ENCODE measurements at regions not wholly inside any gene's neighbourhood (a gene's known extent, or its start where the extent isn't known, plus 50 kb on each side); places are given as distances from the start of the nearest gene placed in this dataset.

DNA sequence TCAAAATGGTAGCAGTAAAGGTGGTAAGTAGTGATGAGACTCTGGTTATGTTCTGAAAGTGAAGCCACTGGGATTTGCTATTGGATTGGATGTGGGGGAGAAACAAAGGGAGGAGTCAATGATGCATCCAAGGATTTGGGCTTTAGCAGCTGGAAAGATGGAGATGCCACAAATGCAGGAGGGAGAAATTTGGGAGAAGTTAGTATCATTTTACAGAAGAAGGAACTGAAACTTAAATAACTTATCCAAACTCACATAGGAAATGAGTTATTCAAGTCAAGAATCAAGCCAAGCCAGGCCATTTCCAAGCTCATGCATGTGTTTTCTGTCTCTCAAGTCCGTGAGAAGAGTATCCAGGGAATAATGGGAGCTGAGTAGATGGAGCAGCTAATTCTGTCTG lies 155.1 kb upstream of the TNFAIP3 start:
- no peak for DNase-seq
- Histone ChIP-seq H3K27me3 (replicated peaks; ENCODE audit: insufficient read depth, low read length) (no peaks in the 10 kb centered on the region), H3K4me1 (ENCODE audit: low read length) (peaks cover 32% of the 10 kb centered on the region), H3K36me3 (replicated peaks; ENCODE audit: insufficient read depth, low read length) (no peaks in the 10 kb centered on the region), H3K4me3 (ENCODE audit: low read length) (no peak overlapping the region), H3K79me2 (ENCODE audit: low read length) (peaks cover 5% of the 10 kb centered on the region), H3K9me3 (replicated peaks; ENCODE audit: insufficient read depth, low read length) (no peaks in the 10 kb centered on the region), H3K4me2 (ENCODE audit: low read depth, low read length) (no peak overlapping the region), H3F3A (ENCODE audit: insufficient read depth, low read length) (peaks cover 7% of the 10 kb centered on the region), H3K27ac (ENCODE audit: low read length) (no peak overlapping the region), H3K9ac (ENCODE audit: low read length) (no peak overlapping the region), H3K9me2 (replicated peaks; ENCODE audit: insufficient read depth, low read length) (no peaks in the 10 kb centered on the region), H4K20me1 (ENCODE audit: insufficient read depth, low read length) (no peaks in the 10 kb centered on the region), H2AFZ (ENCODE audit: low read length) (no peak overlapping the region)
- TF ChIP-seq, protein P1, sequence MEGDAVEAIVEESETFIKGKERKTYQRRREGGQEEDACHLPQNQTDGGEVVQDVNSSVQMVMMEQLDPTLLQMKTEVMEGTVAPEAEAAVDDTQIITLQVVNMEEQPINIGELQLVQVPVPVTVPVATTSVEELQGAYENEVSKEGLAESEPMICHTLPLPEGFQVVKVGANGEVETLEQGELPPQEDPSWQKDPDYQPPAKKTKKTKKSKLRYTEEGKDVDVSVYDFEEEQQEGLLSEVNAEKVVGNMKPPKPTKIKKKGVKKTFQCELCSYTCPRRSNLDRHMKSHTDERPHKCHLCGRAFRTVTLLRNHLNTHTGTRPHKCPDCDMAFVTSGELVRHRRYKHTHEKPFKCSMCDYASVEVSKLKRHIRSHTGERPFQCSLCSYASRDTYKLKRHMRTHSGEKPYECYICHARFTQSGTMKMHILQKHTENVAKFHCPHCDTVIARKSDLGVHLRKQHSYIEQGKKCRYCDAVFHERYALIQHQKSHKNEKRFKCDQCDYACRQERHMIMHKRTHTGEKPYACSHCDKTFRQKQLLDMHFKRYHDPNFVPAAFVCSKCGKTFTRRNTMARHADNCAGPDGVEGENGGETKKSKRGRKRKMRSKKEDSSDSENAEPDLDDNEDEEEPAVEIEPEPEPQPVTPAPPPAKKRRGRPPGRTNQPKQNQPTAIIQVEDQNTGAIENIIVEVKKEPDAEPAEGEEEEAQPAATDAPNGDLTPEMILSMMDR (IDR thresholded peaks at IDR 0.05; ENCODE audit: low read length): no peak
- no peak for TF ChIP-seq EZH2phosphoT487 (IDR thresholded peaks at IDR 0.05; ENCODE audit: low read length)
- no peak for TF ChIP-seq EZH2 (optimal IDR thresholded peaks at IDR 0.05; ENCODE audit: low read depth, low read length)

DNA sequence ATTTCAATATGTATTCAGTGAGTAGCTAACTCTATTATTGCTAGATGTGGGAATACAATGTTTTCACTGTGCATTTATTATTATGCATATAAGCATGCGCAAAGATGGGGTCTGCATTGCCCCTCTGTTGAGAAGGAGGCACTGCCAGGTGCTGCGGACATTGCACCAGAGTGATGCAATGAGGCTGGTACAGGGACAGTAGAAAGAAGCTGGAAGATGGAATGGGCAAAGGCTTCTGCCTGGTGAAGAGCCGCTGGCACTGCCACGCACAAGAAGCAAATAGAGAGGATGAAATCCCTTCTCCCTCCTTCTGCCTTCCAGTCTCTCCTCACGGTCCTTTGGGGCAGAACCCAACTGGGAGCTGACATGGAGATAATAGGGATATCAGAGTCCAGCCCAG lies 154.5 kb upstream of the TNFAIP3 start:
- H3K4me3 ChIP-seq (ENCODE audit: low read length): no peak overlapping the region
- no peaks in the 10 kb centered on the region for H3K36me3 ChIP-seq (replicated peaks; ENCODE audit: insufficient read depth, low read length)
- H4K20me1 ChIP-seq (ENCODE audit: insufficient read depth, low read length): no peaks in the 10 kb centered on the region
- no peaks in the 10 kb centered on the region for H3K9me3 ChIP-seq (replicated peaks; ENCODE audit: insufficient read depth, low read length)
- H3K4me2 ChIP-seq (ENCODE audit: low read depth, low read length): no peak overlapping the region
- H3K4me1 ChIP-seq (ENCODE audit: low read length): peaks cover 26% of the 10 kb centered on the region
- no peaks in the 10 kb centered on the region for H3K79me2 ChIP-seq (ENCODE audit: low read length)
- no peak overlapping the region for H3K27ac ChIP-seq (ENCODE audit: low read length)
- TF ChIP-seq, protein P1 (IDR thresholded peaks at IDR 0.05; ENCODE audit: low read length): no peak
- TF ChIP-seq EZH2phosphoT487 (IDR thresholded peaks at IDR 0.05; ENCODE audit: low read length) (no peak), EZH2 (optimal IDR thresholded peaks at IDR 0.05; ENCODE audit: low read depth, low read length) (no peak)
- H3K9me2 ChIP-seq (replicated peaks; ENCODE audit: insufficient read depth, low read length): no peaks in the 10 kb centered on the region
- H3F3A ChIP-seq (ENCODE audit: insufficient read depth, low read length): 0 out of 2 replicates have a peak, but pooled peaks cover 4% of the 10 kb centered on the region
- no peak overlapping the region for H3K9ac ChIP-seq (ENCODE audit: low read length)
- H3K27me3 ChIP-seq (replicated peaks; ENCODE audit: insufficient read depth, low read length): no peaks in the 10 kb centered on the region
- DNase-seq: no peak
- H2AFZ ChIP-seq (ENCODE audit: low read length): no peak overlapping the region

DNA sequence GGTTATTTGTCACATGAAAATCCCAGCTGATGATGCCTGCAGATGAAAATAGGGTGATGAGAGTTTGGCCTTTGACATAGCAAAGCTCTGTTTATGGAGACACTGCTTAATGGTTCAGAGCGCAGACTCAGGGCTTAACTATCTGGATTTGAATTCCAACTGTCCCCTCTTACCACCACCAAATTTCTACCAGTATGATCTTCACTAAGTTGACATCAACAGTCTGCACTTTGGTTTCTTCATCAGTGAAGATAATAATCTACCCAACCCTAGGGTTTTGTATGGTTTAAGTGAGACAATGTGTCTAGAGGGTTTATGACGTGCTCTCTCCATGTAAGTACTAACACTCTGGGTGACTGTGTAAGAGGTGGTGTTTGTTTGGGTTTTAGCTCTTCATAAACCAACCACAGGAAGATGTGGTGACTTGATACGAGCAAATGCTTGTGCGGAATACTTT lies 151.4 kb upstream of the TNFAIP3 start:
- Histone ChIP-seq H3K9me2 (replicated peaks; ENCODE audit: insufficient read depth, low read length) (no peaks in the 10 kb centered on the region), H3K27ac (ENCODE audit: low read length) (no peak overlapping the region), H3K79me2 (ENCODE audit: low read length) (no peaks in the 10 kb centered on the region), H3K27me3 (replicated peaks; ENCODE audit: insufficient read depth, low read length) (no peaks in the 10 kb centered on the region), H3K9ac (ENCODE audit: low read length) (no peak overlapping the region), H3K4me3 (ENCODE audit: low read length) (no peak overlapping the region), H2AFZ (ENCODE audit: low read length) (no peak overlapping the region), H3K4me1 (ENCODE audit: low read length) (peaks cover 9% of the 10 kb centered on the region; the same call in 1 of the 2 replicates), H3K36me3 (replicated peaks; ENCODE audit: insufficient read depth, low read length) (no peaks in the 10 kb centered on the region), H4K20me1 (ENCODE audit: insufficient read depth, low read length) (no peaks in the 10 kb centered on the region), H3F3A (ENCODE audit: insufficient read depth, low read length) (no peaks in the 10 kb centered on the region), H3K9me3 (replicated peaks; ENCODE audit: insufficient read depth, low read length) (no peaks in the 10 kb centered on the region), H3K4me2 (ENCODE audit: low read depth, low read length) (no peak overlapping the region)
- TF ChIP-seq EZH2phosphoT487 (IDR thresholded peaks at IDR 0.05; ENCODE audit: low read length) (no peak), EZH2 (optimal IDR thresholded peaks at IDR 0.05; ENCODE audit: low read depth, low read length) (no peak)
- TF ChIP-seq, protein P1 (IDR thresholded peaks at IDR 0.05; ENCODE audit: low read length): no peak
- no peak for DNase-seq
